Astrocyte of the cerebellum (primary cell): ENCODE measurements at regions not wholly inside any gene's neighbourhood (a gene's known extent, or its start where the extent isn't known, plus 50 kb on each side); places are given as distances from the start of the nearest gene placed in this dataset.
A peak's percentile ranks its signal among the peaks of the same experiment; 100 is the strongest.

Experiments used
- DNase-seq: peaks from one replicate; pipeline ENCODE4 v3.0.0-alpha.2; 2011; ENCODE audit warnings: low read depth
- H3K4me3 ChIP-seq: 2 replicates; pipeline ENCODE4 v1.5.1; 2011; ENCODE audit warnings: mild to moderate bottlenecking, low read depth, low read length, moderate library complexity
- CTCF ChIP-seq: IDR thresholded peaks from 2 replicates; pipeline ENCODE4 v1.5.1; 2012; ENCODE audit warnings: low read length, low read depth, moderate library complexity, mild to moderate bottlenecking; ENCODE audit errors: missing control alignments
- in situ Hi-C: cut with HindIII; loops from 2 replicates; pipeline ENCODE4 v1.10.0; 2017; ENCODE audit warnings: low sequenced_read_pairs

- no peak overlapping the region for H3K4me3 ChIP-seq
- no peak for DNase-seq
- in situ Hi-C loops: no loop called here
- TF ChIP-seq CTCF: no peak
These were observed 167.0 kb downstream of the CAAP1 start for GRCh38 chr9:26725573-26725972.

GRCh38 chr9:26723486-26723885 is 169.1 kb downstream of the CAAP1 start:
- TF ChIP-seq CTCF: peak; percentile 28
- H3K4me3 ChIP-seq: no peak overlapping the region
- no peak for DNase-seq
- in situ Hi-C loops: no loop called here

GRCh38 chr9:26722755-26723154 is 169.8 kb downstream of the CAAP1 start:
- TF ChIP-seq CTCF: no peak
- DNase-seq: no peak
- in situ Hi-C loops: no loop called here
- H3K4me3 ChIP-seq: no peak overlapping the region

GRCh38 chr9:26710008-26710407 is 182.6 kb downstream of the CAAP1 start:
- H3K4me3 ChIP-seq: no peak overlapping the region
- no peak for TF ChIP-seq CTCF
- DNase-seq: no peak
- in situ Hi-C loops: no loop called here

GRCh38 chr9:26706223-26706622 is 186.4 kb downstream of the CAAP1 start:
- in situ Hi-C loops: no loop called here
- DNase-seq: no peak
- no peak overlapping the region for H3K4me3 ChIP-seq
- no peak for TF ChIP-seq CTCF

GRCh38 chr9:26695298-26695622 is 197.3 kb downstream of the CAAP1 start:
- no peak overlapping the region for H3K4me3 ChIP-seq

More at GRCh38 chr9:26695298-26695622, 197.3 kb downstream of the CAAP1 start:
- in situ Hi-C loops: no loop called here
- DNase-seq: no peak
- no peak for TF ChIP-seq CTCF
